GM21367 (cell line): ENCODE measurements at regions not wholly inside any gene's neighbourhood (a gene's known extent, or its start where the extent isn't known, plus 50 kb on each side); places are given as distances from the start of the nearest gene placed in this dataset.

Experiments used
- ATAC-seq: cut with Tn5 transposase; IDR thresholded peaks from one replicate; pipeline ENCODE4 v1.9.1; 2021; ENCODE audit not compliant: unreplicated experiment

DNA sequence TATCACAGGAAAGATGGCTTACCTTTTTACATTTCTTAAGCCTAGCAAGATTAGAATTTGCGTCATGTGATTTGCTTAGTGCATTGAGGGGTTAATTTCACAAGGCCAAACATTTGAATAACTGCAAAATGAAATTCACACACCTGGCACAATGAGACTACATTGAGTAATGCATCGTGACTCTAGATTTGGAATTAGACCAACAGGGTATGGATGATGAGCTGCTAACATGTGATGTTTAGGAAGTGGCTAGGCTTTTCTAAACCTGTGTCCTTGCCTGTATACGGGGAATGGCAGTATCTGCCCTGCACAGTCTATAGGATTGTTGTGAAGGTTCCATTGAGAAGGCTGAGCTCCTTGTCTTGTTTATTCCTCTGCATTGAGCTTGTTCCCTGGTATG is 160.1 kb downstream of the MFSD1 start:
- ATAC-seq = no peak

DNA sequence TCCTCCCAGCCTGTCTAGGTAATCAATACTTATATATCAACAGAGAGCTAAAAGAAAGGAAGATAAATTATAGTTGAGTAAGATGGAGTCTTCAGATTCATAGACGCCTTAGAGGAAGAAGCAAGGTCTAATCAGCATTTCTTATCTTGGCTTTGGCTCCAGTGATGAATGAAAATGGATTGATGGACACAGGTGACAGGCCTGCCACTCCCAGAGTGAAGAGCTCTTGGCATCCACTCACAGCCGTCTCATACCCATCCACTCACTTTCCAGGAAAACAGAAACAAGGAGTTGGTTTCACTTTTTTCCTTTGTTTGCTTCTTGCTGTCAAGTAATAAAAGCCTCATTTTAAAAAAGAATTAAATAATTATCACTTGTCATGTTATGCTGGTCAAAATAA is 168.2 kb downstream of the MFSD1 start:
- no peak for ATAC-seq

DNA sequence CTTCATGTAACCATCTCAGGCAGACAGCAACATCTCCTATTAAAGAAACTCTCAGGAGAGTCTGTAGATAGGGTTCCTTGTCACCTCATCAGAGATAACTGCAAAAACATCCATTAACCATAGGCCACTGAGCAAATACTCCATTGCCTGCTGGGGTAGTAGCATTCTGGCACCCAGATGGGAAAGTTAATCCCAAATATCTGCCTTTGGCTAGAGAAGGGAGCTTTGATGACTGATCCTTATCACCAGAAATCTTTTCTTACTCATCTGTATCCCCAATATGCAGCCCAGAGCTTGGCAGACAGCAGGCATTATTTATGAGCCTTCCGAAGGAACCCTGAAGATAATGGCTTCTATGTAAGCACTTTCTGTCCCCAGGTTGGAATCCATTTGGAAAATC is 173.1 kb downstream of the MFSD1 start:
- ATAC-seq = no peak

DNA sequence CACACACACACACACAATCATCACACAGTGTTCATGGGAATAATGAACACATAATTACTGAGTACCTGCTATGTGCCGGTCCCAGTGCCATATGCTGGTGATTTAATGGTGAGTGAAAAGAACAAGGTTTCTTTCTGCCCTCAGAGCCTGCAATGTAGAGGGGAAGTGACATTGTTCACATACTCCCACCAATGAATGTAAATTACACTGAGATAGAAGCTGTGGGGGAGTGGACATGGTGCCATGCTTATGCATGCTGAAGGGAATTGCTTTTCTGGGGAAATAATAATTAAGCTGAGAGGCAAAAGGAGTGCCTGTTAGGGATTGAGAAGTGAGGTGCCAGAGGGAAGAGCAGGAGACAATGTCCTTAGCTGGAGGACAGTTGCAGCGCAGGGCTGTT is 175.1 kb downstream of the MFSD1 start:
- no peak for ATAC-seq

DNA sequence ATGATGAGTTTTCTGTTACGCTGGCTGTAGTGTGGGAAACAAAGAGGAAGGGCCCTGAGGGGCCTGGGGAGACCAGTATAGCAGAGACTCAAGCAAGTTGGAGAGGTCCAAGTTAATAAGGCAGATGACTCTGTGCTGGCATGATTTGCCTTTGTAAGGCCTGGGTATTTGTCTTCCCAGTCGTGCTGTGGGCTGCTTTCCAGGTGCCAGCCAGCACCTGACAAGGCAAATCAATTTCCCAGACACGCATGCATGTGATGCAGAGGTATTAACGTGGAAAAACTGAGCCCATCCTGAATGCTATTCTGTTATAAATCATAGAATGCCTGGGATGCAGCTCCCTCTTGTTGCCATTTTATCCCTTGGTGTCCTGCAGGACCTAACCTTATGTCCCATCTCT is 175.6 kb downstream of the MFSD1 start:
- no peak for ATAC-seq

DNA sequence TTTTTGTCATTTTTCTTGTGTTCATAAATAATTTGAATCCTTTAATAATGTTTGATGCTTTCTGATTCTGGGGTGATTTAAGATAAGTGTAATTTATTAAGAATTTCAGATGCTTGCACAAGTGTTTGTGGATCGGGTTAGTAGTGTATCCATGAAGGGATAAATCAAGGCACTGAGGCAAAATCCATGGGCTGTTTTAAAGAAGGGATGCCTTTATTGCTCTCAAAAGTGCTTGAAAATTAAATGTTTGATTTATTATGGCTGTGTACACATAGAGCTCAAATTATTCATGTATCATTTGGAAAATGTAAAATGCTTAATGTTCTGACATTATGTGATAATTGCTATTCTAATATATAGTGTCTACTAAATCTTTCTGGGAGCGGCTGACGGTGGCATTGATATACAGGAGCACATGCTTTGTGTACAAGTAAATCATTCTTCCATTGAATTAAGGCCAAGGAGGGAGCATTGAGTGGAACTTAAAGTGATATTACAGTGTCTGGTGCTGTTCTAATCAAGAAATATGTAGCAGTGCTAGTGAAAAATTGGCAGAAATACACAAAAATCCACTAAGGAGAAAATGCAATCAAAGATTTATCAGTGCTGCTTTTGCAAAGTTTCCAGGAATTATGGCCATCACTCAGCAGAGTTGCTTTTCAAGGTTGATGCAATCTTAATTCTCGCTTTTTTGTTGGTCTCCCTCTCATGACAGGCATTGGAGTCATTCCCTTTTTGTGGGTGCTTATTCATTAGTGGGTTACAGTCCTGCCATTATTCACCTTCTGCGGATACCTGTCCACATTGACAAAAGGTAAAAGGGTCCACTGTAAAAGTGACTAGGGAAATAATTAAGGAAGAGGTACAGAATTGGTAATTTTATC is 181.6 kb downstream of the MFSD1 start:
- ATAC-seq = no peak

DNA sequence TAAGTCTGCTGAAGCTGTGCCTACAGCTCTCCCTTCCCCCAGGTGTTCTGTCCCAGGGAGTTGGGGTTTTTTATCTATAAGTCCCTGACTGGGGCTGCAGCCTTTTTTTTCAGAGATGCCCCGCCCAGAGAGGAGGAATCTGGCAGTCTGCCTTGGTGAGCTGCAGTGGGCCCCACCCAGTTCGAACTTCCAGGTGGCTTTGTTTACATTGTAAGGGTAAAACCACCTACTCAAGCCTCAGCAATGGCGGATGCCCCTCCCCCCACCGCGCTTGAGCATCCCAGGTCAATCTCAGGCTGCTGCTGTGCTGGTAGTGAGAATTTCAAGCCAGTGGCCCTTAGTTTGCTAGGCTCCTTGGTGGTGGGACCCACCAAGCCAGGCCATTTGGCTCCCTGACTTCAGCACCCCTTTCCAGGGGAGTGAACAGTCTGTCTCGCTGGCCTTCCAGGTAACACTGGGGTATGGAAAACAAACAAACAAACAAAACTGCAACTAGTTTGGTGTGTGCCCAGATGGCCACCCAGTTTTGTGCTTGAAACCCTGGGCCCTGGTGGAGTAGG is 189.4 kb downstream of the MFSD1 start:
- ATAC-seq = no peak

DNA sequence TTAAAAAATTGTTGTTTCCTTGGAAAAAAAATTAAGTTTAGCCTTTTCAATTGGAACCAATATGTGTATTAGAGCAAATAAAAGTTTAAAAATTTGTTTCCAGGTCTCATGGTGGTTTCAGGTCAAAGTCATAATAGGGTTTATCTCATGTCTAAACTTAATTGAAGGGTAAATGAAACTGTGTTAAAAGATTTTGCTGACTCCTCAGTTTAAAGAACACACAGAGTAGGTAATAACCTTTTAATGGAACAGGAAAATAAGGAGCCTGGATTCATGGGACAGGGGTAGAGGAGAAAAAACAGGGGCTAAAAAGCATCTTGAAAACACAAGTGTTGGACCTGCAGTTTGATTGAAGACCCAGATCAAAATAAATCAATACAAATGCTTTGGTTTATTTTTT is 190.6 kb downstream of the MFSD1 start:
- no peak for ATAC-seq

DNA sequence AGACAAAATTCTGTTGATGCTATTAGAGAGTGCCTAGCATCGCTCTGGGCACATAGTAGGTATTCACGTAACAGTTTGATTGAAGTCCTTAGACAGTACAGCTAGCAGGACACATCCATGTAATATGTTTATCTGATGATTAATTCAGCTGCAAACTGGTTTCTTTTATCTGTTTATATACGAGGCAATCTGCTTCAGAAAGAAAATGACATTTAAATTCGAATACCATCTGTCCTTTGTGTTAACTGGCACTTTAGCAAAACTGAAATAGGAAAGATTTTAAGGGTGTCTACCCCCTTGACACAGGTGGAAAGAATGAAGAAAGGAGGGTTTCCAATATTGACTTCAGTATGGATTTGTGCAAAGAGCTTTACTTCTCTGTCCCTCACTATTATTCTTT is 192.5 kb downstream of the MFSD1 start:
- ATAC-seq = no peak

DNA sequence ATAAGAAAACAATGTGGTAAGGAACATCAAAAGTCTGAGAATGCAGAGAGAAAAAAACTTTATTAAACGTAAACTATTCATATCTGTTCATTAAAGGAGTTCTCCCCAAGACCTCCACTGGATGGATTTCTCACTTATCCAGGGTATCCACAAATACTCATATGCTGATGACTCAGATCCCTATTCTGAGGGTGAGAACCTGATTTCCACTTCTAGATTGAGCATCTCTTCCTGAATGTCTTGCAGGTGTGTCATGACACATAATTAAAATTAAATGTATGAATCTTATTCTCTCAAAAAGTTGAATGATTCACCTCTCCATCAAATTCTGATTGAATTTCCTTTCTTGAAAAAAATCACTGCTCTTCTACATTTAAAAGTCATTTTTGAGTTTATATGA is 199.9 kb downstream of the MFSD1 start:
- no peak for ATAC-seq

DNA sequence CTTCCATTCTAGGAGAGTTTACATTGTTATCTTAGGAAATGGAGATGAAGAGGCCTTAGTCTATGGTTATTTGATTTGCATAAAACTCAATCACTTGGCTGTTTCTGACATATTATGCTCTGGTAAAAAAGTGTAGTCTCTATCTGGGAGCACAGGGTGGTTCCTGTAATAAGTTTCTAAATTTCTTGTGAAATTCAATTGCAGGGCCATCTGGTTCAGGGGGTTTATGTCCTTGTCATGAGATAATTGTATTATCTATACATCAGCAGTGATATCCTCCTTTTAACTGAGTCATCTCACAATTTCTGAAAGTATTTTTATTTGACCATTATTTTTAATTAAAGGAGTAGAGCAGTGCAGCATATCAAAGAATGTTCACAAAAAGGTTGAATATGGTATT is 203.3 kb downstream of the MFSD1 start:
- no peak for ATAC-seq

DNA sequence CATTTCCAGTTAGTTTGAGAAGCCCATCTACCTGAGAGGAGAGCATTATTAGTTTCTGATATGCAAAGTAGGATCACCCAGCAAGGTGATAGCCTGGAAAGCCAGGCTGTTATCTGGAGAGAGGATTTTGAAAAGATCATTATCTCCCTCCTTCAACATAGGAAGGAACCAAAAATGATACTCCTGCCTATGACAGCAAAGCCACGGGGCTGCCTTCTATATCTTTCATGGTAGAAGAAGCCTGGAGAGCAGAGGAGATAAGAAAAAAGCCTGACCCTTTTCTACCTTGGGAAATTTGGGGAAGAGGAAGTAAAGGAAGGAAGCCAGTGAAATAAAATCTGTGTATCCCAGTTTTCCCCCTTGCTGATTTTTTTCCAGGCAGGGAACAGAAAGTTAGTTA is 205.5 kb downstream of the MFSD1 start:
- no peak for ATAC-seq

DNA sequence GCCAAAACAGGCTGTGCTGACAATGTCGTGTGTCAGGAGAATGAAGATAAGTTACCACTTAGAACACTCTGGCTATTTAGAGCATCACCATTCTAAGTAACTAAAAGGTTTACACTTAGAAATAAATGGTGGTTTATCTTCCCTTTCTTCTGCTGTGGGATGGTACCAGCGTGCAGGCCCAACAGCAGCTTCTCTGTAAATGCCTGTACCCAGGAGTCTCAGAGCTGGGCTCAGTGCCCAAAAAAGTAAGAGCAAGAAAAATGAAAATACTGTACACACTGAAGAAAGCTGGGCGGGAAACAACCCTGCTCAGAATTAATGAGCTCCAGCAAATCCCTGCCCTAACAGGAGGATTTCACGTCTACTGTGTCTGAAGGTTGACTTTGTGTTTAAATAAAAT is 206.5 kb downstream of the MFSD1 start:
- no peak for ATAC-seq

DNA sequence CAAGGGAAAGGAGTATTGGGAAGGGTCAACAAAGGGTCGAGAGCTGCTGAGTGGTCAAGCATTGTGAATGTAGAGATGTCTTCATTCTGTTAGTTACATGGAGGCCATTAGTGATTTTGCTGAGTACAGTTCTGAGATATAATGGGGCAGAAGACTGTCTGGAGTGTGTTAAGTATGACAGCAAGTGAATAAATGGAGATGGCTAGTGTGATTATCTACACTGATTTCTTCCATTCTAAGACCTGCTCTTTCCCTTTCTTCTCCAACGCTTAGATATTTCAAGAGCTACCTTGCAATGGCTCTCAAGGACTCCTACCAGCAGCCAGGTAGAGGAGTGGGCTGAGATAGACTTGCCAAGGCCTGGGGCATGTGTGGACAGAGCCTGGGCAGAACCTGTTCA is 216.5 kb downstream of the MFSD1 start:
- ATAC-seq = no peak

DNA sequence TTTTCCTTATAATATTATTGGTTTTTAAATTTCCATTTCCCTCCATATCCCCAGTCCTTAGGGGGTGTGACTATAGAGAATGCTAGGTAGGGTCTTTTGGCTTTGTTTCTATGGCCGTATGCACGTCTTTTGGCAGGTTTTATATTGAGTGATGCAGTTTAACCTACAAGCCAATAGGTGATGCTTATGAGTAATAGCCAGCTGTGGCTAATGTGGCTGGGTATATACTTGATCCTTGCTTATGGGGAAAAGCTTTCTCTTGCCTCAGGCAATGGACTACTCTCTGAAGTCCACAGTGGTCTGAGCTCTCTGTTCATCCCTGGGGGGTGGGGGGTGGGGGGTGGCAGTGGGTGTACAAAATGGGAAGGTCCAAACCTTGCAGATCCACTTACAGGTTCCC is 223.9 kb downstream of the MFSD1 start:
- ATAC-seq = no peak

DNA sequence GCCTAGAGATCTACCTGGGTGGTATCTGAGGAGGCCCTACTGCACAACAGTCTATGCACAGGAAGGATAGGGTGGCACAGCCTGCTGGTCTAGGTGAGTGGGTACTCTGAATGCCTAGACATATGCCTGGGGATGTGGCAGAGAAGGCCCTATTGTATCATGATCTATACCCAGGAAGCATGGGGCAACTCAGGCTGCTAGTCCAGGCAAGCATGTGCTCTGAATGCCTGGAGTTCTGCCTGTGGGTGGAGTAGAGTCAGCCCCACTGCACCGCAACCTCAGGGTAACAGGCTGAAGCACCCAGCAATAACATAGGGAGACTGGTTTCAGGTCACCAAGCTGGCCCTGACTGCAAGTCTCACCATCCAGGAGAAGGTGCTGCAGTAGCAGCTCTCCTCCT is 224.7 kb downstream of the MFSD1 start:
- ATAC-seq = no peak

DNA sequence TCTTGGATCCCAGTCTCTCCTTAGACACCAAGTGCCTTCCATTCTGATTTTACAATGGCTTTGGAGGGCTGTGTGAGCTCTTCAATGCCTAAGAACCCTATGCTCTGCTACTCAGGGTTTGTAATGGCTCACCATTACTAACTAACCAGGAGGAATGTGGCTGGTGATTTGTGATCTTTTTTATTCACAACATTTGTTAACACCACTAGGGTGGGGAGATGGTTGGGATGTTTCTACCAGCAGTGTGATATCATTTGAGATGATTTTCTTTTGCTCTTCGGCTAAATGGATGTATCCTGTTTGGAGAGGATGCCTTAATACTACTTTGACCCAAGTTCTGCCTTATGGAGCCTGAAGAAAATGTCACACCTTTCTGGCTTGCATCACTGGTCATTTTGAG is 226.9 kb downstream of the MFSD1 start:
- no peak for ATAC-seq

DNA sequence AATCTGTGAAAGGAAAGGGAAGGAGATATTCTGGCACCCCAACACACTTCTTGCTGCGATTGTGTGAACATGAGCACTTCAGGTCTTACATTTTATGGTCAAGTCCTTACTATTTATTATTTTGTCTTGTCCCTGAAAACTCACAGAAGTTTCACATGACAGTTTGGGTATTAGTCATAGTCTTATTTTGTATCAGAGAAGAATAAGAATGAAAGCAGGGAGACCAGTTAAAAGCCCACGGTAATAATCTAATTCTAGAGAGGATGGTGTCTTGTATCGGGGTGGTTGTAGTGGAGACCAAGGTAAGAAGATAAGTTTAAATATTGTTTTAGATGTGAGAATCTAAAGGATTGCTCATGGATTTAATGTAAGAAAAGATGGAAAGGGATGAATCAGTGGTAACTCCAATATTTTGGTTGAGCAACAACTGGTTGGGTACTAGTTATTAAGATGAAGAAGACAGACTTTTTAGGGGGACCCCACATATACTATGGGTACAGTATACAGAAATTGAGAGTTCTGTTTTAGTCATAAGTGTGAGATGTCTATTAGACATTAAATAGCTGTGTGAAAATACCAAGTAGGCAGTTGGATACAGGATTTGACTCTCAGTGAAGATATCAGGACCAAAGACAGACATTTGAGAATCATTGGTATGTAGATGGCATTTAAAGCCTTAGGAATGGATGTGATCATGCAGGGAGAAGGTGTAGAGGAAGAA is 227.6 kb downstream of the MFSD1 start:
- no peak for ATAC-seq

DNA sequence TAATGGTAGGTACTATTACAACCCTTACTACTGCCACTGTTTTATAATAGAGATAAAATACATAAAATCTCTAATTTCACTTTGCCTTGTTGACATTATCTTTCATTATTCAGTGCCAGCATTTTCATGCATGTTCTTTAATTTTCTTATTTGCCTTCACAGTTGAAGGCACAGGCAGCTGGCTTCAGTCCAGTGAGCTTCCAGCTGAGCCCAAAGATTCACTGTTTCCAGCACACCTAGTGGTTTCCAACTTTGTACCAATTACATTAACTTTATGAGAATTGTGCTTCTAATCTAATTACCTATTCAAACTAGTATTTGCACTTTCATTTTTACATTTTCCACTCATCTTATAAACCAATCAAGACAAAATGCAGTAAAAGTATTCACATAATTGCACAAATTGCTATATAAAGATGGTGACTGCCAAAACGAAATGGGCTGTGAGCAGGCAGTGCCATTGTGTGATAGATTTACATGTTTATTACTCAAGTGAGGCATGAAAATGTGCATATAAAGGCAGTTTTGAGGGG is 228.3 kb downstream of the MFSD1 start:
- no peak for ATAC-seq

DNA sequence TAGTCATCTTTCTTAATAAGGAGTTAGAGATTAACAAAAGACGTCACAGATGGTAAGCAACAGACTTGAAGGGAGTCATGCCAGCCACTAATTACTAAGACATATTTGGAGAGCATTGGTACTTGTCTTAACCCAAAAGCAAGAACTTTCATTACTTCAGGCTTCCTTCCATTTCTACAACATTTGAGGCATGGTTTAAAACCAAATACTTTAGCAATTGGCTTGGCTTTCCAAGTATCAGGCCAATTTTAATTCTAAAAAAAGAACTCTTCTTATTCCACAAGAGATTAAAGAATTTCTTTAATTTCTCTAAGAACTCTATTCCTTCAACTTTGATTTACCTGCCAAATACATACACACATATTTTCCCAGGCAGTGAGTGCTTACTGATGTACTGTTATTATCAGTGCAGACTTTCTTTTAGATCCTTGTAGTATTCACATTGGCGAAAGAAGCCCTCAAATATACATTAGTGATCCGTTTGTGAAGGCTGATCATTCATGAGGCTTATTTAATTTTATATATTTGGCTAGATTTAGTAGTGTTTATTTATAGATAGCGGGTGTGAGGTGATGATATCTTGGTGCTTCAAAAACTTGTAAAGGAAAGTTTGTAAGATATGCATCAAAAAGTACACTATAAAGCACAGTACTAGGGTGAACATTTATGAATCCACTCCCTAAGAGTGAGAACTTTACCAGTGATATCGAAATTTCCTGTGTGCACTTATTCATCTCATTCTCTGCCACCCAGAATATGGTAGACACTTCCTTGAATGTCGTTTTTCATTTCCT is 229.2 kb downstream of the MFSD1 start:
- no peak for ATAC-seq

DNA sequence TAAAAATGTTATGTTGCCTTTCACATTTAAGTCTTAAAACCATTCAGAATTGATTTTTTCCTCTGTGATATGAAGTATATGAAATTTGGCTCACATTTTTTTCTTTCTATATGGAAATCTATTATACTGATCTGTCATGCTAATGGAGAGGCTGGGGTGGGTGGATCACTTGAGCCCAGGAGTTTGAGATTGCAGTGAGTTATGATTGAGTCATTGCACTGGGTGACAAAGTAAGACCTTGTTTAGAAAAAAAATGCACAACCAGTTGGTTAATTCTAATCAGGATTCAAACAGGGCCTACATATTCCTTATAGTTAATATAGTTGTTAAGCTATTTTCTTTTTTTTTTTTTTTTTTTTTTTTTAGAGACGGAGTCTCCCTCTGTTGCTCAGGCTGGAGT is 230.5 kb downstream of the MFSD1 start:
- ATAC-seq = no peak
